Activated T-cell treated with anti-CD3 and anti-CD28 coated beads, Interleukin-2, amount 50 U/mL, for 1 hour (primary cell): ENCODE measurements at regions not wholly inside any gene's neighbourhood (a gene's known extent, or its start where the extent isn't known, plus 50 kb on each side); places are given as distances from the start of the nearest gene placed in this dataset.

ENCODE experiments used
- DNase-seq: peaks from one replicate; pipeline ENCODE4 v3.0.0-alpha.2; 2020

- DNase-seq: no peak
Observed at GRCh38 chr14:39939023-39939422, 506.8 kb upstream of the FBXO33 start.

- DNase-seq: no peak
Observed at GRCh38 chr14:39912192-39913100, 480.2 kb upstream of the FBXO33 start.

- DNase-seq: no peak
Observed at GRCh38 chr14:39897657-39898056, 465.4 kb upstream of the FBXO33 start.

GRCh38 chr14:39890026-39890425, 457.8 kb upstream of the FBXO33 start:
- no peak for DNase-seq

- DNase-seq: no peak
Observed at GRCh38 chr14:39884091-39884490, 451.9 kb upstream of the FBXO33 start.

- DNase-seq: no peak
Observed at GRCh38 chr14:39880965-39881364, 448.7 kb upstream of the FBXO33 start.

- no peak for DNase-seq
Observed at GRCh38 chr14:39880106-39880695, 448.0 kb upstream of the FBXO33 start.

- DNase-seq: no peak
Observed at GRCh38 chr14:39877577-39878190, 445.5 kb upstream of the FBXO33 start.

- DNase-seq: no peak
Observed at GRCh38 chr14:39876916-39877315, 444.7 kb upstream of the FBXO33 start.

GRCh38 chr14:39875028-39875427, 442.8 kb upstream of the FBXO33 start:
- no peak for DNase-seq

- DNase-seq: no peak
Observed at GRCh38 chr14:39873791-39874190, 441.6 kb upstream of the FBXO33 start.

- DNase-seq: no peak
Observed at GRCh38 chr14:39868949-39869348, 436.7 kb upstream of the FBXO33 start.

GRCh38 chr14:39868251-39868650, 436.0 kb upstream of the FBXO33 start:
- no peak for DNase-seq

GRCh38 chr14:39863441-39863840, 431.2 kb upstream of the FBXO33 start:
- DNase-seq: no peak

GRCh38 chr14:39861696-39862095, 429.5 kb upstream of the FBXO33 start:
- no peak for DNase-seq

- DNase-seq: no peak
Observed at GRCh38 chr14:39861229-39861600, 429.0 kb upstream of the FBXO33 start.

GRCh38 chr14:39860596-39861228, 428.5 kb upstream of the FBXO33 start:
- no peak for DNase-seq

GRCh38 chr14:39859314-39859713, 427.1 kb upstream of the FBXO33 start:
- no peak for DNase-seq

- DNase-seq: no peak
Observed at GRCh38 chr14:39857376-39858055, 425.3 kb upstream of the FBXO33 start.

- no peak for DNase-seq
Observed at GRCh38 chr14:39853441-39853840, 421.2 kb upstream of the FBXO33 start.

GRCh38 chr14:39851202-39851601, 419.0 kb upstream of the FBXO33 start:
- no peak for DNase-seq

- DNase-seq: no peak
Observed at GRCh38 chr14:39847852-39848251, 415.6 kb upstream of the FBXO33 start.

GRCh38 chr14:39847194-39847593, 415.0 kb upstream of the FBXO33 start:
- DNase-seq: no peak
